Suppressor macrophage treated with lipopolysaccharide for 1 hour (primary cell): ENCODE measurements at regions not wholly inside any gene's neighbourhood (a gene's known extent, or its start where the extent isn't known, plus 50 kb on each side); places are given as distances from the start of the nearest gene placed in this dataset.
A peak's percentile ranks its signal among the peaks of the same experiment; 100 is the strongest.
"Not testable (repeated sequence)": the region's sequence is repeated elsewhere in the genome, so short reads cannot be mapped to it uniquely, and the experiment has no call there.

ENCODE experiments used
- DNase-seq, 3 donors: peaks; one replicate each; pipeline ENCODE4 v3.0.0-alpha.2; 2020 to 2022

DNA sequence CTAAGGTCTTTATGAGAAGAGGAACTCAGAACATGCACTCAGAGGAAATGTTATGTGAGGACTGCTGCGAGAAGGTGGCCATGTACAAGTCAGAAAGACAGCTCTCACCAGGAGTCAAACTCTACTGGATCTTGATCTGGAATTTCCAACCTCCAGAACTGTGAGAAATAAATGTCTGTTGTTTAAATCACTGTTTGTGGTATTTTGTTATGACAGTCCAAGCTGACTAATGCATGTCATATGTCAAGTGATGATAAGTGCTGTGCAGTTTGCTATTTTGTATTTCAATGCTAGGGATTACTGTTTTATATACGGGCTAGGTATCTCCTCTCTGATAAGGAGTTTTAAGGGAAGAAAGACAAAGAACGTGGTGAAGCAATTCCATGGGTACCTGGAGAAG lies 162.3 kb downstream of the CPEB2 start:
- peak in 1 of 3 donors; percentile 3 for DNase-seq

DNA sequence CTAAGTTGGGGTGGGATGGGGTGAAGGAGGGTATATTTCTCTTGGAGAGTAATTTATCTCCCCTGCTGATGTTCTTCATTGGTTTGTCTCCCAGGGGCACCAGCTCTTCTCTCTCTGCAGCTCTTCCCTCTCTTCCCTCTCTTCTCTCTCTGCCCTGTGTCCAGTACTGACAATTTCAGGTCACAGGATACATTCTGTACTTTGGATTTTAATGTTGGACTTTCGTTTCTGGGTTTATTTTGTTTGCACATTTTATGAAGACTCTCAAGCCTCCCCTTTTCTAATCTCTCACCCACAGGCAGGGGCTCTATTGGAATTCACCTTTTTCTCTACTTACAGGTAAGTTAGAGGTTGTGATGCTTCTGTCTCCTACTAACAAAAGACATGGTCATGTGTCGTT lies 165.5 kb downstream of the CPEB2 start:
- no peak for DNase-seq

DNA sequence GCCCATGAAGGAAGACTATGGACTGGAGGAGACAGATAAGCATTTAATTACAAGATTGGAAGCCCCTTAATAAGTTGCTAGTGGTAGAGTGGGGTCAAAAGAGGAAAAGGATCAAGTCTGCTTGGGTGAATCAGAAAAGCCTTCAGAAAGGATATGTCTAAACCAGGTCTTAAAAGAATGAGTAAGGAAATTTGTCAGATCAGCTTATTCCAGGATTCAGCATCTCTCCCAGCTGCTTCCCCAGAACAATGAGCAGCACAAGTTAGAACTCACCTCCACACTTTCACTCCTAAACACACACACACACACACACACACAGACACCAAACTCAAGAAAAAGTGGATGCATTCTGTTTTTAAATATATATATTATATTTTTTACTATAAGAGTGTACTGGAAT lies 166.5 kb downstream of the CPEB2 start:
- no peak for DNase-seq

DNA sequence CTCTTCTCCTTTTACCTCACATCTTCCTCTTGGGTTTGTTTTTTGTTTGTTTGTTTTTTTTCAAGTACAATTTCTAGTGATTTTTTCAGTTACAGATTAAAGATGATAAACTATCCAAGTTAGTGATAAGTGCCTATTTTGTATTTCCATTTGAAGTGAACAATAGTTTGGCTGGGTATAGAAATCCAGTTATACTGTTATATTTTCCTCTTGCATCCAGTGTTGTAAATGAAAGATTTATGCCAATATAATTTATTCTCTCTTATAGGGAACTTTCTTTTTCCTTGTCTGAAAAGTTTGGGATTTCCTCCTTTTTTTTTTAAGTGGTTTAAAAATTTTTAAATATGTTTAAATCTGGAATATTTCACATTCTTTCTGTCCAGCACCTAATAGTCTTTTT lies 169.4 kb downstream of the CPEB2 start:
- no peak for DNase-seq

DNA sequence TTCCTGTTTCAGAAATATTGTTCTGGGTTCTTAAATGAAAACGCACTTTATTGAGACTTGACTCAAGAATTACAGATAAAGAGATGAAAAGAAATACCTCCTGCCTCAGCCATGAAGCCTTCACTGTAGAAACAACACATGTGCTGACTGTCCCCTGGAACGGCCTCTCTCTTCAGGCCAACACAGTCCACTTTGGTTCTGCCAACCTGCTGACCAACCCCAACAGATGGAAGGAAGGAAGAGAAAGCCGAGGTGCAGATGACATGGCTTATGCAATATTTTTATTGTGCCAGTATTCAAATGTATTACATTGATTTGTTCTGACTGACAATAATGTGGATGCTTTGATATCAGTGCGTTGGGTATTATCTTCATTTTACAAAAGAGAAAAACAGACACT lies 171.0 kb downstream of the CPEB2 start:
- DNase-seq: no peak

DNA sequence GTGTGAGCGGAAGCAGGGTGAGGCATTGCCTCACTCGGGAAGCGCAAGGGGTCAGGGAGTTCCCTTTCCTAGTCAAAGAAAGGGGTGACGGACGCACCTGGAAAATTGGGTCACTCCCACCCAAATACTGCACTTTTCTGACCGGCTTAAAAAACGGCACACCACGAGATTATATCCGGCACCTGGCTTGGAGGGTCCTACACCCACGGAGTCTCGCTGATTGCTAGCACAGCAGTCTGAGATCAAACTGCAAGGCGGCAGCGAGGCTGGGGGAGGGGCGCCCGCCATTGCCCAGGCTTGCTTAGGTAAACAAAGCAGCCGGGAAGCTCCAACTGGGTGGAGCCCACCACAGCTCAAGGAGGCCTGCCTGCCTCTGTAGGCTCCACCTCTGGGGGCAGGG lies 171.9 kb downstream of the CPEB2 start:
- not testable (repeated sequence) for DNase-seq

DNA sequence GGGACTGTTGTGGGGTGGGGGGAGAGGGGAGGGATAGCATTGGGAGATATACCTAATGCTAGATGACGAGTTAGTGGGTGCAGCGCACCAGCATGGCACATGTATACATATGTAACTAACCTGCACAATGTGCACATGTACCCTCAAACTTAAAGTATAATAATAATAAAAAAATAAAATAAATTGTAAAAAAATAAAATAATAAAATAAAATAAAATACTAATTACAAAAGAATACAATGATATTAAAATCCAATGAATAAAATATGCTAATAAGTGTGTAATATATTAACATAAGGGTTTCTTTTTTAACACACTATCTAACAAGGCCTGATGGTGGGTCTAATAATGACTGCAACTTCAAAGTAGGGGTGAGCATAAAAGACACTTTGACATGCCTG lies 177.6 kb downstream of the CPEB2 start:
- not testable (repeated sequence) for DNase-seq

DNA sequence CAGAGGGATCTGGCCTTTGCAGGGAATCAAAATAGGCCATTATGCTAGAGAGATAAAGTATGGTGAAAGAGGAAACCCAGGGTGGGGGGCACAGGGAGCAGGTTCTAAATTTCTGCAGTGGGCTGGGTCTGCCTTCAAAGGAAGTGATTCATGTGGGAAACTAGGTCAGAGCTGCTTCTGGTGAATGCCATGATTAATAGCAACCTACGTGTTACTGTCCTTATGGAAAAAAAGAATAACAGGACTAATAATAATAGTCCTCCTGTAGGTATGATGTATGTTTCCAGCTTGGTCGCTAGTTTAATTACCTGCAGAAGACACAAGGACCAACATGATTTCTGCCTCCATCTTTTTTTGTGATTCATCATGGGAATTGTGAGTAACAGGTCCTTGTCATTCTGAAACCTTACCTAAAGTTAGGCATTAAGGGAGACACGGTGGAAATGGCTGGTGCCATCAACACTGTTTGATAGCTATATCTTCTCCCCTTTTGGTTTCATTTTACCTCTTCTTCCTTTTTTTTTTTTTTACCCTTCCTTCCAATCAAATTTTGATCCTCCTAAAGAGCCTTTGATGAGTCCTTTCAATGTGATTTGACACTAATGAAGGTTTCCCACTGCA lies 180.4 kb downstream of the CPEB2 start:
- peak in 2 of 3 donors; percentile 3 to 20 for DNase-seq

DNA sequence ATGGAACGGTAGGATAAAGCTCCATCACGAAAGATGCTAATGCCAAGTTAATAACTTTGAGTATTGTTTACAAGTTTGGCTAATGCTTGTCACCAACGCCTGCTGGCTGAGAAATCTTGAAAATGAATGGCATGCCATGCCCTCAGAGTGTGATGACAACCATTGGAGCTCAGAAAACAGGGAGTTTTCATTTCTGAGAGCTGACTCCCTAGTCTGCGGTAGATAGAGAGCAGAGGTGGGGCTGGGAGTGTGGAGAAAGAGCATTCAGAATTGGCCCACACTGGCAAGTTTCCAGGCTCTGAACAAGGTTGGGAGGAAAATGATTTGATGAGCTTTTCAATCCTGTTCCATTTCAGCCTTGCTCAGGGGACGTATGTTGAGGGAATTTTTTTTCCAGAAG lies 183.9 kb downstream of the CPEB2 start:
- no peak for DNase-seq

DNA sequence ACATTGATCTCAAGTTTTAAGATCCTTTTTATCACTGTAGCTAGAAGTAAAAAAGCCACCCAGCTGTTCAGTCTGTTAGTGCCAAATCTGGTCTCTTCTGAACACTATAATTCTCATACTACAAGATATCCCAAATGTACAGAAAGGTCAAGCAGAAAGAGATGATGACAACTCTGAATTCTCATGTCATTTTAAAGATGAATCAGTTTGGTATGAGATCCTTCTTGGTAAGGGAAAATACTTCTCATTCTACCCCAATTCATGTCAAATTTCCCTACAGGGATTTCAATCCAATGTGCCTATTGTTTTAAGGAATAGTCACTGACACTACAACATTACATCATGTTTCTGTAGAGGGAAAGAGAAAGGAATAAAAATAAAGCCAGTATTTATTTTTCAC lies 184.5 kb downstream of the CPEB2 start:
- DNase-seq: no peak

DNA sequence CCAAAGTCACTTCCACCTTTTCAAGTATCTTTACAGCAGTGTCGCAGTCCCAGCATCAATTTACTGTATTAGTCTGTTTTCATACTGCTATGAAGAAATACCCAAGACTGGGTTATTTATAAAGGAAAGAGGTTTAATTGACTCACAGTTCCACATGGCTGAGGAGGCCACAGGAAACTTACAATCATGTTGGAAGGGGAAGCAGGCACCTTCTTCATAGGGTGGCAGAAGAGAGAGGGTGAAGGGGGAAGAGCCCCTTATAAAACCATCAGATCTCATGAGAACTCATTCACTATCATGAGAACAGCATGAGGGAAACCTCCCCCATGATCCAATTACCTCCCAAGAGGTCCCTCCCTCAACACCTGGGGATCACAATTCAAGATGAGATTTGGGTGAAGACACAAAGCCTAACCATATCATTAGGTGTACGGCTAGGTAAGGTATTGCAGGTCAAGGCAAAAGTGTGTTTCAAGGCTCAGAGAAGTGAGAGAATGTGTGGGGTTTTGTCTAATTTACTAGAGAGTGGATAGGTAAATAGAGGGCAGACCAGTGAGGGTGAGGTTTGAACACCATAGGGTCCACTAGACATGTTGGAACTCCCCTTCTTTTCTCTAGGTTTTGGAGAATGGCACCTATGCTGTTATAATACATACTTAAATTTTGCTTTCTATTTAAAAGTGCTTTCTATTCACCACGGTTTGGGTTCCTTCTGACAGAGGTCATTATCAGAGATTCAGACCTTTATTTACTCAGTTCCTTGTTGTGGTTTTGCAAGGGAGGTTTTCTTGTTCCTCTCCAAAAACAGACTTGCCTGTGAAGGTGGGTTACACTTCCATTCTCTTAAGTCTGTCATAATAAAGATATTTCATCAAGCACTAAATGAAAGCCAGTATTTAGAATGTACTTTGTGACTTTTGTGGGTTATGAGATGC lies 186.6 kb downstream of the CPEB2 start:
- peak; percentile 5 to 20 (median 8) for DNase-seq

DNA sequence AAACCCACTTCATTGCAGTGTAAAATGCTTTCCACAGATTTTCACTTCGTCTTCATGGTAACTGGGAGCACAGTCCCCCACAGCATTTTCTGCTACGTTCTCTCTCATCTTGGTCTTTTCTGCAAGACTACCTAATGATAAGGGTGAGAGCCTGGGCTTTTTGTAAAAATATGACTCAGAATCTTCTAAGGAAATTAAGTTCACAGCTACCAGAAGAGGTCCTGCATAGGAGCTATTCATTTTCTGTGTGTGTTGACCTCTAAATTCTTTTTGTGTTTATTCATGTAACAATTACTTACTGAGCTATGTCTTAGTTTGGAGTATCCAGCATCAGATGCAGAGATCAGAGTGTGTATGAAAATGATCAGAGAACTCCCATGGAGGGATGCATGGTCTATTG lies 192.2 kb downstream of the CPEB2 start:
- no peak for DNase-seq

DNA sequence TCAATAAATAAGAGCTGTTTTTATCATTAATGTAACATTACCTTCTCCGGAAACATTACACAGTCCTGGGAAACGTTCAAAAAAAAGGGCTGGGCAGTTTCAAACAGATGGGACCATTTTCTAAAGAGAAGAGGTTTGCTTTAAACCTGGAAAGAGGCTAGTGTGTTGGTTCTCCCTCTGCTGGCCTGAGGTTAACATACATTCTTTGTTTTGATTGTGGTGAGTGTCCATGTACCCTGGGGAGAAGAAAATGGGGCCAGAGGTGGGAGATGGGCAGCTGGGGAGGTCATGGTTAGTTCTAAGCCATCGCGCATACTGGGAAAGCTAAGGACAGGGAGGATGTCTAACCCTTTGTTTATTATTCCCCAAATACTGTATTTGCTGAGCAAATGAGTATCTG lies 194.7 kb downstream of the CPEB2 start:
- DNase-seq: peak in 1 of 3 donors; percentile 5

DNA sequence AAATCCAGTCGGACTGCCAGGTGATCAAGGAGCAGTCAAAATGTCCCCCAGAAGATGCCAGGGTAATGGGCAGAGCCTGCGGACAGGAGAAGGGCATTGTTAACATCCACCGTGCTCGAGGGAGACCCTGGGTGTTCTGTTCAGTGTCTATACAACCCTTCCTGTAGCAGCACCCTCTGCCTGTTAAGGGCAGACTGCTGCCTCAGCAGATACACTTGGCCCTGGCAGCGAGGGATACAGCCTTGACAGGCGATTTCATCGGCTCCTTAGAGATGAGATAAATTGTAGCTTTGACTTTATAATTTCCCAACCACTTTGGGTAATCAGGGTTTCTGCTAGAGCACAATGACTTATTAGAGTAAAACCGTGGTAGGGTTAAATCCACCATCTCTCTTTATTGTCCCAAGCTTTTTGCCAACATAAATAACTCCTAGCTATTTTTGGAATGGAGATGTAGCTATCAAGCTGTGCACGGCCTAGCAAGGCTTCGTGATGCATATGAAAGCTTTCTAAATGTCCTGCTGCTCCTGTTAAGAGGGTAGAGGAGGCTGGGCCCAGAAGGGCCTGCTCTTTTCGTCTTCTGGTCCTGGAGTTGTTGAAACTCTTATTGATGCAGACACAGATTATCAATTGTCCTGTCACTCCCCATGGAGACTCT lies 195.9 kb downstream of the CPEB2 start:
- DNase-seq: no peak

DNA sequence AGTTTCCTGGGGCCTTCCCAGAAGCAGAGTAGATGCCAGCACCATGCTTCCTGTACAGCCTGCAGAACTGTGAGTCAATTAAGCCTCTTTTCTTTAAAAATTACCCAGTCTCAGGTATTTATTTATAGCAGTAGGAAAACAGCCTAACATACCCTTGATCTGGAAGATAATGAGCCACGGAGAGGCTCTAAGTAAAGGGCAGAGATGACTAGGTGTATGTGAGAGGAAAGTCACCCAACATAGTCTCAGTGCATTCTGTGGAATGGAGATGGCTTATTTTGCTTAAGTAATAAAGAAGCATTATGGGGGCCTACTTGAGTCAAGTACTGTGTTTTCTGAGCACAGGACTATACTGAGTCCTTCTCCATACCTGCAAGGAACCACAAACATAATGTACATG lies 199.5 kb downstream of the CPEB2 start:
- DNase-seq: no peak

DNA sequence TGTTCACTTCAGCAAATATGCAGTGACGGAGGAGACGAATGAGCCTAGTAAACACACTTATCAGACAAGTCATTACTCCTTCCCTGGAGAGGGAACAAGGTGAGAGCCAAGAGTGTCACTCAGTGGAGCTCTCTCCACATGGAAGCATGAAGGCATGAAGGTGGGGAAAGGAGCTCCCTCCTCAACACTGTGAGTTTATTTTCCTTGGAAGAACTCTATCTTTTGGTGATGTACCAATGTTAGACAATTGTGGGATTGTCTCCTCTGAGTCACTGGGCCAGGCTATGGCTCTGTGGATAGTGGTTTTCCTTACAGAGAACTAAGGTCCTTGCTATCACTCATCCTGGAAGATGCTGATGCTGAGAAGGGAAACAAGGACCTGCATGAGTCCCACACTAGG lies 200.2 kb downstream of the CPEB2 start:
- no peak for DNase-seq

DNA sequence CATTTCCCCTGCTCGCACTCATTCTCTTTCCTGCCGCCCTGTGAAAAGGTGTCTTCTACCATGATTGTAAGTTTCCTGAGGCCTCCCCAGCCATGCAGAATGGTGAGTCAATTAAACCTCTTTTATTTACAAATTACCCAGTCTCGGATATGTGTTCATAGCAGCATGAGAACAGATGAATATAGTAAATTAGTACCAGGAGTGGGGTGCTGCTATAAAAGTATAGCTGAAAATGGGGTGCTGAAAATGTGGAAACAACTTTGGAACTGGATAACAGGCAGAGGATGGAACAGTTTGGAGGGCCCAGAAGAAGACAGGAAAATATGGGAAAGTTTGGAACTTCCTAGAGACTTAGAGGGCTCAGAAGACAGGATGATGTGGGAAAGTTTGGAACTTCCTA lies 204.2 kb downstream of the CPEB2 start:
- not testable (repeated sequence) for DNase-seq

DNA sequence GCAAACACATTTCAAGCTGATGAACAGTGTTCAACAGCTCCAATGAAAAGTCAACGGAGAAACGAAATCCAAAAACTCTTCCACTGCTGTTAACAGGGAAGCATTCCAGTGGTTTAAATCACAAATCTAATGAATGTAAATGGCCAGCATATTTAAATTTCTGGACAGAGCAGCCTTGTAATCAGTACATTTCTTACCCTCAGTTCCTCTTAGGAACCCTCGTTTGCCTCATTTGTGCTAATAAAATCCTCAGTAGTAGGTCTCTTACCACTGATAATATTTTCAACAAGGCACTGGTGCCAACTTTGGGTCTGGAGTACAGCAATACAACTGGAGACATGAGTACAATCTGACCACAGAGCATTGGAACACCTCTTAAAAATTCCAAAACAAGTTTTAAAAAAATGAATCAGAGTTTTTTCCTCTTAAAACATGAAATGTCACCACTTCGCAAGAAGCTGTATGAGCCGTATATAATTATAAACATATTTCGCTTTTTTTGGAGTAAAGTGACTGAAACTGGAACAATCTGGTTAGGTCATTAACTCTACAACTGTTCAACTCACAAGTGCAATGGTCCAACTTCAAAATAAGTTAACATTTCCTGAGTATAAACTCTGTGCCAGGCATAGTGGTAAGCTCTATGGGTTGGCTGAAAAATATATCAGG lies 211.2 kb downstream of the CPEB2 start:
- DNase-seq: no peak

DNA sequence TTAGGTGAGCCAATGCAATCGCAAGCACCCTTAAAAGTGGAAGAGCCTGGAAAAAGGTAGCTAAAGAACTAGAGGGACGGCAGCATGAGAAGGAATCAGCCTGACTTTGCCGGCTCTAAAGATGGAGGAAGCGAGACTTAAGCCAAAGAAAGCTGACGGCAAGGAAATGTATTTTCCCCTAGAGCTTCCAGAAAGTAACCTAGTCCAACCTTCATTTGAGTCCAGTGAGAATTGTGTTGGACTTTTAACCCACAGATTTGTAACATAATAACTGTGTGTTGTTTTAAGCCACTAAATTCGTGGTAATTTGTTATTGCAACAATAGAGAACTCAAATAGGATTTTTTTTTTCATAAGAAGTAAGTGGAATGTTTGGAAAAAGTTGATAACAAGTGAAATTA lies 212.7 kb upstream of the C1QTNF7 start:
- DNase-seq: no peak

DNA sequence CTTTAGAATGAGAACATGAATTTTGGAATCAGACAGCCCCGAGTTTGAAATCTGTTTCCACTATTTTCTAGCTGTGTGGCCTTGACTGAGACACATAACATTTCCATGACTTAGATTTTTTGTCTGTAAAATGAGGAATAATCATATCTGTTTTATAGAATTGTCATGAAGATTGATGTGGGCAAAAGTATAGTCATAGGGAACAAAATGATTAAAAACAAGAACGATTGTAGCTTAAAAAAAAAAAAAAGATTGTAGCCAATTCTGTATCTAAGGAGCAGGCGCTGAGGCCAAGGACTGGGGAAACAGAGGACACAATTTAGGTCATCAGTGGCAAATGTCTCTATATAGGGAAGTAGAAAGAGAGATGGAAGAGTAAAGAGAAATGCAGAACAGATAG lies 201.6 kb upstream of the C1QTNF7 start:
- no peak for DNase-seq

DNA sequence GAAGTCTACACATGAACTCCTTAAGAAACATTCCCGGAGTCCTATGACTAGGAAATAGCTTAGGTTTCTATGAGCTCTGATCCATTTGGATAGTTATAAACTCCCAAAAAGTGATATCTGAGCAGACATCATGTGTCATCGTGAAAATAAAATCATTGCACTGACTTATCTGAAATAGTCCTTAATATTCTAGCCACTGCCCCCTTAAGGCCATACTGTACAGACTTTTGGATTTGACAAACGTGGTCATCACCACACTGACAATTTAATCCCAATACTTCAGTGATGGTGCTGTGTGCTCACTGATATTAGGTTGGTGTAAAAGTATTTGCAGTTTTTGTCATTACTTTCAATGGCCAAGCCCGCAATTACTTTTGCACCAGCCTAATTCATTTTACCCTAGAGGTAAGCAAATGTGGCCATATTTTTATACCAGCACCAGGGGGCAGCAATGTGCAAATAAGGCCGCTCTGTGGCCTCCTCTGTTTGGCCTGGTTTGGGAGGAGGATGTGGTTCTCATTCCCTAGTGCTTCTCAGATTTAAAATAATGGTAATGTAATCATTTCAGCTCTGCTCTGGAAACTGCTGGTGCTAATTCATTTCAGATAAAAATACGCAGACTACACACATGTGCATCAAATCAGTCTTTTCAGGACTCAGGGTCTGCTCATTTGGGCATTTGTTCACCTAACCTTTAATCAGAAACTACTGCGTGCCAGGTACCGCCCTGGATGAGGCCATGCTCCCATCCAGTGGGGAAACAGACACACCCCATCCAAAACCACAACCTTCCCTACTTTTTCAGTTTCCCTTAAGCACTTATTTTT lies 196.4 kb upstream of the C1QTNF7 start:
- DNase-seq: peak; percentile 90 to 93 (median 91)
